NCI-H2227 treated with DMSO at 0.1 percent for 48 hours (cell line): ENCODE measurements at regions not wholly inside any gene's neighbourhood (a gene's known extent, or its start where the extent isn't known, plus 50 kb on each side); places are given as distances from the start of the nearest gene placed in this dataset.
"Not testable (repeated sequence)": the region's sequence is repeated elsewhere in the genome, so short reads cannot be mapped to it uniquely, and the experiment has no call there.

Experiments used
- DNase-seq: peaks from one replicate; lab custom pipeline; 2025; lab: John Stamatoyannopoulos, UW

- DNase-seq = not testable (repeated sequence)
These were observed 1098.5 kb downstream of the TBC1D22A start for GRCh38 chr22:47860907-47861306.

GRCh38 chr22:47859881-47860525 lies 1097.6 kb downstream of the TBC1D22A start:
- DNase-seq = no peak

GRCh38 chr22:47858773-47859306 lies 1096.4 kb downstream of the TBC1D22A start:
- no peak for DNase-seq

GRCh38 chr22:47854680-47855079 lies 1092.2 kb downstream of the TBC1D22A start:
- no peak for DNase-seq

- DNase-seq = no peak
These were observed 1091.8 kb downstream of the TBC1D22A start for GRCh38 chr22:47854251-47854650.

GRCh38 chr22:47853750-47854149 lies 1091.3 kb downstream of the TBC1D22A start:
- no peak for DNase-seq

- DNase-seq = no peak
These were observed 1089.1 kb downstream of the TBC1D22A start for GRCh38 chr22:47851586-47851985.

GRCh38 chr22:47850644-47851151 lies 1088.2 kb downstream of the TBC1D22A start:
- DNase-seq = no peak

- DNase-seq = no peak
These were observed 1087.1 kb downstream of the TBC1D22A start for GRCh38 chr22:47849576-47849975.

GRCh38 chr22:47848184-47848920 lies 1085.9 kb downstream of the TBC1D22A start:
- DNase-seq = no peak

GRCh38 chr22:47847131-47847890 lies 1084.9 kb downstream of the TBC1D22A start:
- no peak for DNase-seq

- no peak for DNase-seq
These were observed 1083.8 kb downstream of the TBC1D22A start for GRCh38 chr22:47846206-47846605.

- no peak for DNase-seq
These were observed 1079.7 kb downstream of the TBC1D22A start for GRCh38 chr22:47842119-47842518.

GRCh38 chr22:47841156-47841555 lies 1078.7 kb downstream of the TBC1D22A start:
- no peak for DNase-seq

GRCh38 chr22:47839595-47840227 lies 1077.3 kb downstream of the TBC1D22A start:
- no peak for DNase-seq

- no peak for DNase-seq
These were observed 1075.3 kb downstream of the TBC1D22A start for GRCh38 chr22:47837703-47838102.

GRCh38 chr22:47836957-47837356 lies 1074.5 kb downstream of the TBC1D22A start:
- DNase-seq = no peak

GRCh38 chr22:47835726-47836125 lies 1073.3 kb downstream of the TBC1D22A start:
- no peak for DNase-seq

- no peak for DNase-seq
These were observed 1063.6 kb downstream of the TBC1D22A start for GRCh38 chr22:47826016-47826415.

- no peak for DNase-seq
These were observed 1060.0 kb downstream of the TBC1D22A start for GRCh38 chr22:47822422-47822821.

- no peak for DNase-seq
These were observed 1056.0 kb downstream of the TBC1D22A start for GRCh38 chr22:47818496-47818895.

GRCh38 chr22:47817380-47817779 lies 1054.9 kb downstream of the TBC1D22A start:
- DNase-seq = no peak
